HL-60 (cell line): ENCODE measurements at regions not wholly inside any gene's neighbourhood (a gene's known extent, or its start where the extent isn't known, plus 50 kb on each side); places are given as distances from the start of the nearest gene placed in this dataset.

Experiments
- DNase-seq, 2 experiments: peaks; one replicate each; pipeline ENCODE4 v3.0.0-alpha.2; 2010 to 2020; ENCODE audit warnings: low read depth in 1 of 2, low spot score in 1 of 2
- H3K27ac ChIP-seq: fragments of 250-450 bp; sonication (Bioruptor Pico); replicated peaks from 2 replicates; pipeline ENCODE4 v1.5.1; 2020; ENCODE audit warnings: mild to moderate bottlenecking, moderate library complexity
- H3K27me3 ChIP-seq: fragments of 250-450 bp; sonication (Bioruptor Pico); 2 replicates; pipeline ENCODE4 v1.5.1; 2021; ENCODE audit warnings: mild to moderate bottlenecking, moderate library complexity; ENCODE audit not compliant: insufficient read depth, poor library complexity, severe bottlenecking
- H3K4me3 ChIP-seq: replicated peaks from 2 replicates; pipeline ENCODE4 v1.5.1; 2011; ENCODE audit warnings: mild to moderate bottlenecking, control low read depth, low read length; ENCODE audit not compliant: insufficient read depth
- GABPA ChIP-seq: IDR thresholded peaks from 2 replicates; pipeline ENCODE4 v1.6.1; 2012; ENCODE audit warnings: low read depth
- POLR2AphosphoS5 ChIP-seq: IDR thresholded peaks from 2 replicates; pipeline ENCODE4 v1.6.1; 2012; ENCODE audit warnings: low read depth
- SPI1 ChIP-seq: IDR thresholded peaks from 2 replicates; pipeline ENCODE4 v1.6.1; 2012; ENCODE audit warnings: low read depth, mild to moderate bottlenecking, borderline replicate concordance
- TF ChIP-seq, protein P1 (sequence below): IDR thresholded peaks from 2 replicates; pipeline ENCODE4 v1.6.1; 2012; ENCODE audit warnings: low read depth; ENCODE audit not compliant: insufficient replicate concordance
- TF ChIP-seq, protein P2 (sequence below): IDR thresholded peaks from one replicate; pipeline ENCODE4 v1.5.1; 2011; ENCODE audit warnings: low read length, control low read depth, inconsistent platforms; ENCODE audit not compliant: insufficient read depth

DNA sequence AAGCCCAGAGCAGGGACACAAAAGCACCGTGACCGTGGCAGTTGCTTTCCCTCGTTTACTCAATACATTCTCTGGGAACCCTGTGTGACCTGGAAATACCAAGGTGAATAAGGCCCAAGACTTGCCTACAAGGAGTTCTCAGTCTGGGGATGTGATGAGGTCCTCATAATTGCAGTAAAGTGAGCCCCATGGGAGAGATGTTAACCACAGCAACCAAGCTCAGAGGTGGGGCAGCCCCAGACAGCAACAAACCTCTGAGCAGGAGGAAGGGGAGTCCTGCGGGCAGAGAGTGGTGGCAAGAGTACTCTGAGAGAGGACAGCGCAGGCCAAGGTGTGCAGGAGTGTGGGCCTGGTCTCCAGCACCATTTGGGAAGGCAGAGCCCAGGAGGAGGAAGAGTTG is 91.6 kb downstream of the TTC32 start:
- no peak for DNase-seq
- no peak overlapping the region for H3K27ac ChIP-seq
- H3K4me3 ChIP-seq, result no peak overlapping the region
- no peaks in the 10 kb centered on the region for H3K27me3 ChIP-seq
- TF ChIP-seq SPI1 (no peak), GABPA (no peak), POLR2AphosphoS5 (no peak)
- TF ChIP-seq, protein P1, sequence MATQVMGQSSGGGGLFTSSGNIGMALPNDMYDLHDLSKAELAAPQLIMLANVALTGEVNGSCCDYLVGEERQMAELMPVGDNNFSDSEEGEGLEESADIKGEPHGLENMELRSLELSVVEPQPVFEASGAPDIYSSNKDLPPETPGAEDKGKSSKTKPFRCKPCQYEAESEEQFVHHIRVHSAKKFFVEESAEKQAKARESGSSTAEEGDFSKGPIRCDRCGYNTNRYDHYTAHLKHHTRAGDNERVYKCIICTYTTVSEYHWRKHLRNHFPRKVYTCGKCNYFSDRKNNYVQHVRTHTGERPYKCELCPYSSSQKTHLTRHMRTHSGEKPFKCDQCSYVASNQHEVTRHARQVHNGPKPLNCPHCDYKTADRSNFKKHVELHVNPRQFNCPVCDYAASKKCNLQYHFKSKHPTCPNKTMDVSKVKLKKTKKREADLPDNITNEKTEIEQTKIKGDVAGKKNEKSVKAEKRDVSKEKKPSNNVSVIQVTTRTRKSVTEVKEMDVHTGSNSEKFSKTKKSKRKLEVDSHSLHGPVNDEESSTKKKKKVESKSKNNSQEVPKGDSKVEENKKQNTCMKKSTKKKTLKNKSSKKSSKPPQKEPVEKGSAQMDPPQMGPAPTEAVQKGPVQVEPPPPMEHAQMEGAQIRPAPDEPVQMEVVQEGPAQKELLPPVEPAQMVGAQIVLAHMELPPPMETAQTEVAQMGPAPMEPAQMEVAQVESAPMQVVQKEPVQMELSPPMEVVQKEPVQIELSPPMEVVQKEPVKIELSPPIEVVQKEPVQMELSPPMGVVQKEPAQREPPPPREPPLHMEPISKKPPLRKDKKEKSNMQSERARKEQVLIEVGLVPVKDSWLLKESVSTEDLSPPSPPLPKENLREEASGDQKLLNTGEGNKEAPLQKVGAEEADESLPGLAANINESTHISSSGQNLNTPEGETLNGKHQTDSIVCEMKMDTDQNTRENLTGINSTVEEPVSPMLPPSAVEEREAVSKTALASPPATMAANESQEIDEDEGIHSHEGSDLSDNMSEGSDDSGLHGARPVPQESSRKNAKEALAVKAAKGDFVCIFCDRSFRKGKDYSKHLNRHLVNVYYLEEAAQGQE, result no peak
- TF ChIP-seq, protein P2, sequence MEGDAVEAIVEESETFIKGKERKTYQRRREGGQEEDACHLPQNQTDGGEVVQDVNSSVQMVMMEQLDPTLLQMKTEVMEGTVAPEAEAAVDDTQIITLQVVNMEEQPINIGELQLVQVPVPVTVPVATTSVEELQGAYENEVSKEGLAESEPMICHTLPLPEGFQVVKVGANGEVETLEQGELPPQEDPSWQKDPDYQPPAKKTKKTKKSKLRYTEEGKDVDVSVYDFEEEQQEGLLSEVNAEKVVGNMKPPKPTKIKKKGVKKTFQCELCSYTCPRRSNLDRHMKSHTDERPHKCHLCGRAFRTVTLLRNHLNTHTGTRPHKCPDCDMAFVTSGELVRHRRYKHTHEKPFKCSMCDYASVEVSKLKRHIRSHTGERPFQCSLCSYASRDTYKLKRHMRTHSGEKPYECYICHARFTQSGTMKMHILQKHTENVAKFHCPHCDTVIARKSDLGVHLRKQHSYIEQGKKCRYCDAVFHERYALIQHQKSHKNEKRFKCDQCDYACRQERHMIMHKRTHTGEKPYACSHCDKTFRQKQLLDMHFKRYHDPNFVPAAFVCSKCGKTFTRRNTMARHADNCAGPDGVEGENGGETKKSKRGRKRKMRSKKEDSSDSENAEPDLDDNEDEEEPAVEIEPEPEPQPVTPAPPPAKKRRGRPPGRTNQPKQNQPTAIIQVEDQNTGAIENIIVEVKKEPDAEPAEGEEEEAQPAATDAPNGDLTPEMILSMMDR, result no peak

DNA sequence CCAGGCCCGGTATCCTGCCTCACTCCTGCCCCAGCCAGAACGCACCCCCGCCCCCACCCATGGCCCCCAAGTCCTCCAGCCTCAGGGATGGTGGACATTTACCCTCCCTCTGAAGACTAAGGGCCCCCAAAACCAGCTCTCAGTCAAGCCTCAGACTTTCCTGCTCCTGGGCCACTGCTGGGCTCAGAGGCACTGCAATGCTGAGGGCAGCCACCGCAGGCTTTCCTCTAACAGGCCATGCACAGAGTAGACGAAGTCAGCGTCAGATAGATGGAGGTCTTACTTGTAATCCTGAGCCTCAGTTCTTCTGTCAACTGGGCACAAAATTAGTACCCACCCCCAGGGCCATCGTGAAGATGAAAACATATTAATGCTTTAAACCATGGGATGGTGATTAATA is 92.6 kb downstream of the TTC32 start:
- TF ChIP-seq POLR2AphosphoS5 (no peak), GABPA (no peak), SPI1 (no peak)
- TF ChIP-seq, protein P2, result no peak
- TF ChIP-seq, protein P1, result no peak
- no peak overlapping the region for H3K4me3 ChIP-seq
- H3K27ac ChIP-seq, result no peak overlapping the region
- H3K27me3 ChIP-seq, result no peaks in the 10 kb centered on the region
- no peak for DNase-seq

DNA sequence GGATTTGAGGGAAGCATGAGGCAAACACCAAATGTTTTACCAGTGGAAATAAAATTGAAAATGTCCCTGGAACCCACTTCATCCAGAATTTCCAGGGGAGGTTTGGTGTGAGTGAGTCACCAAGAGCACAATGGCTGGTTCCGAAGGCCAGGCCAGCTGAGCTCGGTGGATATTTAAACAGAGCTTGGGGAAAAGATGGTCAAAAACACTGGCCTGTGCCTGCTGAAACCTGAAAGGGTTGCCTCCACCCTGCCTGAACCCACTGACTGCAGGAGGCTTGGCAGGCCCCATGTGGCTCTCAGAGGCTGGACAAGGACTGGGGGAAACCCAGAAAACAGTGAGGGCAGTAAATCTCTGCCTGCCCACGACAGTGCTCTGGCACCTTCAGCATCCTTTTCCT is 93.9 kb downstream of the TTC32 start:
- no peaks in the 10 kb centered on the region for H3K27me3 ChIP-seq
- TF ChIP-seq, protein P2, result no peak
- TF ChIP-seq SPI1 (no peak), GABPA (no peak), POLR2AphosphoS5 (no peak)
- TF ChIP-seq, protein P1, result no peak
- no peak for DNase-seq
- no peak overlapping the region for H3K27ac ChIP-seq
- no peak overlapping the region for H3K4me3 ChIP-seq
